NOMO-1 (cell line): ENCODE measurements at regions not wholly inside any gene's neighbourhood (a gene's known extent, or its start where the extent isn't known, plus 50 kb on each side); places are given as distances from the start of the nearest gene placed in this dataset.

Experiments
- DNase-seq, 2 experiments: peaks; one replicate each; lab custom pipeline; 2025; ENCODE audit not compliant: unreplicated experiment in 2 of 2; lab: John Stamatoyannopoulos, UW

DNA sequence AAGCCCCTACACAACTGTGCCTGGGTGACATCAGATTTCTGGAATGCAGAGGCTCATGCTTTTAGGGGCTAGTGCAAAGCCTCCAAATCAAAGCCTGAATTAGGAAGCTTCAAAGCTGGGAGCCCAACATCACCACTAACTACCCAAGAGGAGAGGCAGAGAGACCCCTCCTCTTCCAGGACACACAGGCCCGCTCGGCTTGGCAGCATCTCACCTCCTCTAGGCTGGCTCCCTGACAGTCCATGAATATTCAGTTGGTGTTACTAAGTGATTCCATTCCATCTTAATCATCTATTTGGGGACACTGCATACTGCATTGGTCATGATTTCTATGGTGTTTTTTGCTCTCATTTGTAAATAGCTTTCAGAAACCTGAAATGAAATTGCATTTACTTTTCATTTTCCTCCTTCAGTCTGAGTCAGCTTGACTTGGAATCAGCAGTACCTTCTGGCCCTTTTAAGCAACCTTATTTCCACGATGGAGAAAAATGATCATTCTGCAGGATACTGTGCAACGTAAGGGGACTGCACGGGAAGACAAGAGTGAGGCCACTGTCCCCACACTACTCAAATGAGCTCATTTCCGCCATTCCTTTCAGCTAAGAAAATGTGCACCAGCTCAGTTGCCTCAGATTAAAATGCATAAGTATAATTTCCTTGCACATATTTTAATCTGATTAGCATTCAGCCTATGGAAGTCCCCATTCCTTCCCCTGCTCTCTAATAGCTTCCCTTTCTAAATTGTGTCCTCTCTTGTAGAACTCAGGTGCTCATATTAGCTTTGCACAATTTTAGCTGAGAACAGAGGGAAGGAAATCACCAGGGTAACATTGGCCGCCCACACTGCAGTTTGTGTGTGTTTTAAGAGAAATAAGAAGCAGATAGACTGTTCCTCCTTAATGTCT is 219.9 kb downstream of the RFC3 start:
- DNase-seq: no peak

DNA sequence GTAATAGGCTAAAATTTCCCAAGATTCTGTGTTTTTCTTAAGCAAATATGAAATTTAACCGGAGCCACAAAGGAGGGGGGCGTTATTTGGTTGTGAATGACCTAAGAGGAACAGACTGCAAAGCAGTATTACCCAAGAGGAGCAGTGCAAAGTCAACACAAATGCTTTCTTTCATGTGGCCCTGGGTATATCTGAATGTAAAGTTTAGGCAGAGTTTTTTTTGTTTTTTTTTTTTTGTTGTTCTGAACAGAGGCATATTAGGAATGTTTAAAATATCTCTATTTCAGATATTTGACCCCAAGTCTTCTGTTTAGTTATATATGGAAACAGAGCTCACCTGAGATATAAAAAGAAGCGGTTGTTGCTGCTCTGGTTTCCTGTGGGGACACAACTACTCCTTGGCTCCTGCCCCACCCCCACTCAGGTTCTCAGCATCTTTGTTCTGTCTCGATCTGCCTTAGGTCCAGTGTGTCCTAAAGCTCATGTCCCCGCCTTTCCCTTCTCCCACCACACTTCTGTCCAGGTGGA is 220.7 kb downstream of the RFC3 start:
- DNase-seq: no peak

DNA sequence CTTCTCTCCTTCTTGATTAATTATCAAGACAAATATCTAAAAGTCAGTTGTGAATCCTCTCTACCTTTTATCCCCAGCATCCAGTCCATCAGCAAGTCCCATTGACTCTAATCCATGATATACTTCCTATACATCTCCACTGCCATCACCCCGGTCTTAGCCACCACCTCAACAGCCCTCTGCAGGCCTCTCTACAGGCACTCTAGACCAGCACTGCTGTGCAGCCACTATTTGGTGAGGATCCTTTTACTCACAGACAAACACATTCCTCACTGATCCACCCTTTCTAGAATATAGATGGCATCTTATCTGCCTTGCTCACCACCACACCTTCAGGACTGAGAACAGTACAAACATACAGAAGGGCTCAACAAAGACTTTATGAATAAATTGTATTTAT is 221.7 kb downstream of the RFC3 start:
- no peak for DNase-seq

DNA sequence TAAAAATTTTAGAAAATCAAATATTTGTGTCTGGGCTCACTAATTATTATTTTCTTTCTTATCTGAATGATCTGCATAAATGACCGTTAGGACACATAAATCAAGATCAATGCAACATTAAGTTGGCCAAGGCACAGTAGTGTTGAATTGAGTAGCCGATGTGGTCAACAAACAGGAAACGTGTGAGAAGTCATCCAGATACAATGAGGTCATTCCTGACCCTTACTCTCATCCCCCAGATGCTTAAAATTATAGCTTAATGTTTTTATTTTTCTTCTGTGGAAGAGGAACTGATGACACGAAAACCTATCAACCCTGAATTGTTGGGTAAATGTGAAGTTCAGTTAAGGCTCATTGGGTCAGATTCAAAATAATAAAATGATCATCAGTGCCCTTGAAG is 222.9 kb downstream of the RFC3 start:
- no peak for DNase-seq

DNA sequence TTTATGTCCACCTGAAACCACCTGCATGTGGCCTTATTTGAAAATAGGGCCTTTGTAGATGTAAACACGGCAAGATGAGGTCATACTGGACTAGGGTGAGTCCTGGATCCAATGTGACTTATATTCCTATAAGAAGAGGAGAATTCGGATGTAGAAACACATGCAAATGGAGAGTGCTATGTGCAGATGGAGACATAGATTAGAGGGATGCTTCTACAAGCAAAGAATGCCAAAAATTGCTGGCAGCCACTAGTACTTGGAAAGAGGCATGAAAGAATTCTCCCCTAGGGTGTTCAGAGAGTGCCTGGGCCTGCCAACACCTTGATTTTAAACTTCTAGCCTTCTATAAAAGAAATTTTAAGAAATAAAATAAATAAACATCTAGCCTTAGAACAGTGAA is 226.1 kb downstream of the RFC3 start:
- DNase-seq: no peak

DNA sequence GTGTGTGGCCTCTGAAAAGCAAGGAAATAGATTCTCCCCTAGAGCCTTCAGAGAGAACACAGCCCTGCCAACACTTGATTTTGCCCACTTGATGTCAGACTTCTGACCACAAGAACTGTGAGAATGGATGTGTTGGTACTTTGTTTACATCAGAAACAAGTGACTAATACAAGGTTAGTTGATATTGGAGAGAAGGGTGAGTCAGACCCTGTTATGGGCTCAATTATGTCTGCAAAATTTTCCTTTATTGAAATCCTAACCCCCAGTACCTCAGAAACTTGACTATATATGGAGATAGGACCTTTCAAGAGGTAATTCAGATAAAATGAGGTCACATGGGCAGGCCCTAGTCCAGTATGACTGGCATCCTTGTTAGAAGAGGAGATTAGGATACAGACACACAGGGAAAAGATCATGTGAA is 226.7 kb downstream of the RFC3 start:
- no peak for DNase-seq

DNA sequence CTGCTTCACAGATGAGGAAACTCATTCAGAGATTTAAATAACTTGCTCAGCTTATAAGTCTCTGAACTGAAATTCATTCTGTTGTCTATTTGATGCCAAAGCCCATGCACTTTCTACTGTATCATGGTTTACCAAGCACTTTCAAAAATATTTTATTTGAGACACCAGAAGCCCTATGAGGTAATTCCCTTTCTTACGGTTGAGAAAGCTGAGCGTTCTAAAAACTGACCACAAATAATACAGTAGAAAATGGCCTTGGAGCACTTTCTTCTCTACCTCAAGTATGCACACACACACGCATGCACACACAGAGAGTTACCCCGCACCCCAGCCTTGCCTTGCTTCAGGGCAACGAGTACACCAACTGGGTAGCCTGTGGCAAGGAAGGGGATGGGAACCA is 228.5 kb downstream of the RFC3 start:
- no peak for DNase-seq

DNA sequence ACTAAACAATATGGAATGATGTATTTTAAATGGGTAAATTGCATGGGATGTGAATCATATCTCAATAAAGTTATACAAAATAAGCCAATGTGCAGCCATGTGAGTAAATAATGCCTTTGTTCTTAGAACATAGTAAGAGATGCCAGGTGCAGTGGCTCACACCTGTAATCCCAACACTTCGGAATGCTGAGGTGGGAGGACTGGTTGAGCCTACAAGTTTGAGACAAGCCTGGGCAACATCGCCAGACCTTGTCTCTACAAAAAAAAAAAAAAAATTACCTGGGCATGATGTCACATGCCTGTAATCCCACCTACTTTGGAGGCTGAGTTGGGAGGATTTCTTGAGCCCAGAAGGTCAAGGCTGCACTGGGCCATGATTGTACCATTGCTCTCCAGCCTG is 230.7 kb downstream of the RFC3 start:
- DNase-seq: no peak

DNA sequence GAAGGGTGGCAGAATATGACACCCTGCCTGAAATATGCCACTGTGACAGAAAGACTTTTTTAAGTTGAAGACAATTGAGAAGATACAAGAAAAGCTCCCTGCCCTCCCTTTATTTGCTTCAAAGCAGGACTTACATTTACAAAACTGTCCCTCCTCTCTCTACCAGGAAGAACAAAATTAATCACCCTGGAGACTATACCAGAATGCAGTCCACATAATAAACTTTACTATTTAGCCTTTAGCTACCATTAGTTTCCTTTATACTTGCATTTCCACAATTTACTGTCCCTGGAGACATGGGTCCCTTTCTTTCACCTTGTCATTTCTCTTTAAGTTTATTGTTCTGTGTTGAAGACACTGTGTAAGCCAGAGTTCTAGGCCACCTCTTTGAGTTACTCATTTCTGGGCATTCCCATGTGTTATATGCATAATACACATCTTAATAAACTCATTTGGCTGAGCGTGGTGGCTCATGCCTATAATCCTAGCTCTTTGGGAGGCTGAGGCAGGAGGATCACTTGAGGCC is 238.8 kb downstream of the RFC3 start:
- no peak for DNase-seq

DNA sequence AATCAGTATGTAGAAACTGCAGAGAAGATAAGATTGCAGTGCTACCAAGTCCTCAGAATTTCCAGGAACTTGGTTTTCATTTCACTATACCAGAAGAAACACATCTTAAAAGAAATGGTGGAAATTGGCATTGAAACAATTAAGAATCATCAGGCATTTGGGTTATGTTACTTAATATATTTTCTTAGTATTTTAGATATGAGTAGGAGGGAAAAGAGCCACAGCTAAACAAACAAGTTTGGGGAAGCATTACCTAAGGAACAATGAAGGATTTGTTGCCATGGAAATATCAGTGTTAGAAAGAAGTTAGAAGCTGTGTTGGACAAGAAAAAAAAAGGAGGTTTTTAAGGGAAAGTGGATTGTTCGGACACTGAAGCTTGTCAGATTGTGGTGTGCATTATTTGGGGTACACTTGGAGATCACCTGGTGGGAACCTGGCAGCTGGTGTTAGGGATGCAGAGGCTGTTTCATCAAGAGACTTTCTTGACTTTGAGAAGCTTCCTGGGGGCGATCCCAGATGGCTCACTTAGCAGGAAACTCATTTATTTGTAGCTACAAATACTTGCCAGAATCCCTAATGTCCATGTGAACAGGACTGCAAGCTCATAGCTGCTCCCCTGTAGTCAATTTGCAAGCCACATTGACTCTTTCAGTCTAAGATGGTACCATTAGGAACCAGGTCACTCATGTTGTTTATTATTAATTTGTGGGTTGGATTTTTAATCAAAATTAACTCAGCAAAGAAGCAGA is 246.7 kb downstream of the RFC3 start:
- no peak for DNase-seq

DNA sequence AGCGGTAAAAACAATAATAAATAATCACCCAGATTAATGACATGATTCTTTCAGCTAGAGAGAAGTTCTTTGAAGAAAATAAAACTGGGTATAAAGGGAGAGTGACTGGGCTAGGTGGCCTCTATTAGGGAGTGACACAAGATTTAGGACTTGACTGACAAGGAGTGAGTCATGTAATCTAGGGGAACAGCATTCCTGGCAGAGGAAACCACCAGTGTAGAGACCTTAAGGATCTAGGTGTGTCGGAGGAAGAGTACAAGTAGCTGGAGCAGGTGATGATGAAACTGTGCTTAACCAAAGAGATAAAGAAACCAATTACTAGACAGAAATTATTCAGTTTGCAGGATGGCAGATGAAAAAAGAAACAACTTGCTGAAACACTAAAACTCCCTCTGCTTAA is 248.0 kb downstream of the RFC3 start:
- DNase-seq: no peak

DNA sequence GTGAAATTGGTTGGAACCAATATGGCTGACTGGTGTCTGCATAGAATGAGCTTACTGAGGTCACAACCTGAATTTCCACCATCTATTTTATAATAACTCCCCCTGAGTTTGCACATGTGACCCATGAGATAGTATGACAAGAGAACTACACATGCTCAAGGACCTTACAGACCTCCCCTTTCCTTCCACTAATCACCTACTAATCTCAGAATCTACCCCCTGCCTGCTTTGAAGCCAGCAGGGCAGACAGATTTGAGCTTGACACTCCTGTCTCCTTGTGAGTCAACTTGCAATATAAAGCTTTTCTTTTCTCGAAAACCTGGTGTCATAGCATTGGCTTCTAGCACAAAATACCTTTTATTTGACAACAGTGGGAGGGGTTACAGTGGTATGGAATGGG is 248.4 kb downstream of the RFC3 start:
- no peak for DNase-seq

DNA sequence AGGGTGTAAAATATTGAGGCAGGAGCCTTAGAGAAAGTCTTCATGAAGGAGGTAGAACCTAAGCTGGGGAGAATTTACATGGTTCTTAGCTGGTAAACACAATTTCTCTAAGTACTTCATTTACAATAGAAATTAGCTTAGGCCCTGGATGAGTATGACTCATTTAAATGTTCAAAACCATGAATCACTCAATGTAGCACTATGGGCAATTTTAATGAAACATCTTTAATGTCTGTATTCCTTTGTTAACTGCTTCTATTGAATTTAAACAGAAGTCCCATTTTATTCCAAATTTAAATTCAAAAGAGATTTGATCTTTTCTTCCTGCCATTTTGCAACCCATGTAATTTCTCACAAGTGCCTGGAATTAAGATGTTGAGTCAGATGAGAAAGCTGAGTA is 252.1 kb downstream of the RFC3 start:
- DNase-seq: no peak

DNA sequence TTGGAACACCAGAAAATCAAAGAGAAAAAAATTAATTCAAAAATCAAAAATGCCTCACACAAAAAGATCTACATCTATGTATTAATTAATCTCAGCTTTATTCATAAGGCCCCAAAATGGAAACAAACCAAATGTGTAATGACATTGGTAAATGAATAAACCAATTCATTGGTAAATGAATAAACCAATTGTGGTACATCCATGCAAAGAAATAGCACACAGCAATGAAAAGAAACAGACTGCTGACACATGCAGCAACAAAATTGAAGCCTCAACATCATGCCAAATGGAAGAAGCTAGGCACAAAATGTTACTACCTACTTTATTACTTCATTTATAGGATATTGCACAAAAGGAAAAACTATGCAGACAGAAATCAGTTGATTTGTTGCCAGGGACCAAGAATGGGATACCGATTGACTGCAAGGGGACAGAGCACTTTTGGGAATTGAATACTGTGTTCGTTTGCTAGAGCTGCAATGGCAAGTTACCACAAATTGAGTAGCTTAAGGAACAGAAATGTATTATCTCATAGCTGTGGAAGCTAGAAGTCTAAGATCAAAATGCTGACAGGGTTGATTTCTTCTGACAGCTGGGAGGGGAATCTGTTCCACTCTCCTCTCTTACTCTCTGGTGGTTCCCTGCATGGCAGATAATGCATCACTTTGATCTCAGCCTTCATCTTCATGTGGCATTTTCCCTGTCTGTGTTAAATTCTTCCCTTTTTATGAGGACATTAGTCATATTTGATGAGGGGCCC is 252.8 kb downstream of the RFC3 start:
- no peak for DNase-seq

DNA sequence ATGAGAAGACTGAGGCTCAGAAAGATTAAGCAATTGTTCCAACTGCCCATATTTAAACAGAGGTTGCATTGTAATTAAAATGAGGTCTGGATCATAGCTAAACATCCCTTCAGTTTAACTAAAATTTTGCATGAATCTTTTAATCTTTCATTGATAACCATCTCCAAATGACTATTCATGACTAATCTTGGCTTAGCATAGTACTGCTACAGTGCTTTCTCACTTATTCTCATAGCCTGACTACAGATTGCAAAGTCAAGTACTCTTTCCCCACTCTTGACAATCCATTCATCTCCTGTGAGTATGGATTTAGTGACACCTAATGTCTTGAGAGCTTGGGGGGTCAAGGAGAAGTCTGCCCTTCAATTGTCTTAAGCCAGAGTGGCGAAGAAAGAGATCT is 258.4 kb downstream of the RFC3 start:
- DNase-seq: no peak

DNA sequence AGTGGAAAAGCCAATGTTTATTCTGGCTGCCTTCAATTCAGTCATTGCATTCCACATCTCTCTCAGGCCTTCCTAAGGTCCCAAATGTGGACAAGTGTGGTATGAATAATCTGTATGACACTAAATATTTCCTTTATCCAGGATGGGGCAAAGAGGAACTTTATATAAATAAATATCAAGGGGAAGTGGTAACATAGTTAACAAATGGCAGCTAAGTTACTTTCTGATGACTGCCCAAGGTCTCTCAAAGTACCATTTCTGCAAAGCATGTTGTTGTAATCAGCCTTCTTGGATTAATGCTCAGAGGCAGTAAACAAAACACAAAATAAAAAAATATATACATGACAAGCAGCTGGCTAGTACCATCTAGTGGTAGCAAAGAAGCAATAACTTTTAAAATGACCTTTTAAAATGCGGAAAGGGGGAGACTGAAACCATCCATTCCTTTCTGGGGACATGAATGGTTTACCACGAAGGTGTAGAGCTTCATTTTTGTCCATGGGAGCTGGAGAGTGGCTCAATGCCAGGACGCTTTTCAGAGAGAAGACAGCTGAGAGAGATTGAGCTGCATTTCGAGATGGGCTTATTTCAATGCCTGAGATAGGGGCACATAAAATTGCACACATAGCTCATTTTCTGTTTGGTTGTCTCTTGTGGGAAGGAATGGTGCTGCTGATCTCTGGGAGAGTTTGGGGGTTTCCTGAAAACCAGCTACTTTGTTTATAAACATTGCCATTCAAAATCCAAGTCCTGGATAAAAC is 259.2 kb downstream of the RFC3 start:
- DNase-seq: no peak

DNA sequence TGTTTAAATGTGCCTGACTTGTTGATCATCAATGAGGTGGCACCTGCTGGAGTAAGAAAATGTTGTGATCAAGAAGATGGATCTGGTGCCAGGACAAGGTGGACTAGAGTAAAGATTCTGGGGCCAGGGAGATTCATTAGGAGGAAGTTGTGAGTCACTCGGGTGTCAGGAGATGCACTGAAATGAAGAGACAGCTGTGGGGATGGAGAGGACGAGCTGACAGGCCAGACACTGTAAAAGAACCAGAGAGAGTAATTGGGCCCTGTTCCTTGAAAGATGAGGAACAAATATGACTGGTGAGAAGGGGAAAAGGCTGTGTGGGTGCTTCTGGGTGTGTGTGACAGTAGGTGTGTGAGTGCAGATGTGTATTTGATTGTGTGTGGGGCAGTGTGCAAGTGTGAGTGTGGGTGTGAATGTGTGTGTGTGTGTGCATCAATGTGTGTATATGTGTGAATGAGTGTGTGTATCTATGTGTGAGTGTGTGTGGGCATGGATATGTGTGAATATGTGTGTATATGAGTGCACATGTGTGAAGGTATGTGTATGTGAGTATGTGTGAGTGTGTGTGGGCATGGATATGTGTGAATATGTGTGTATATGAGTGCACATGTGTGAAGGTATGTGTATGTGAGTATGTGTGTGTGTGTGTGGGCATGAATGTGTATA is 260.5 kb downstream of the RFC3 start:
- no peak for DNase-seq

DNA sequence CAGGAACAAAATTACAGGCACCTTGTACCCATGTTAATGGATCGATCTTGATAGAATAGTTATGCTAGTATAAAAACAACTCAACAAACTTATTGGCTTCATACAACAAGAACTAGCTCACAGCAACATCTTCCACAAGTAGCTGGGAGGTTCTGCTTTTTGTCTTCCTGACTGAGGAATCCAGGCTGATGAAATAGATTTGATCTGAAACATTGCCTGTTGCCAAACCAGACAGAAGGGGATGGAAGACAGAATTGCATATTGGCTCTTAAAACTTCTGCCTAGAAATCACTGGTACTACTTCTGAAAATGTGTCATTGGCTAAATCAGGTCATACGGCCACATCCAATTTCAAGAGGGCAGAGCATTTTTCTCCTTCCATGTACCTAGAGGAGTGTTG is 267.3 kb downstream of the RFC3 start:
- DNase-seq: no peak

DNA sequence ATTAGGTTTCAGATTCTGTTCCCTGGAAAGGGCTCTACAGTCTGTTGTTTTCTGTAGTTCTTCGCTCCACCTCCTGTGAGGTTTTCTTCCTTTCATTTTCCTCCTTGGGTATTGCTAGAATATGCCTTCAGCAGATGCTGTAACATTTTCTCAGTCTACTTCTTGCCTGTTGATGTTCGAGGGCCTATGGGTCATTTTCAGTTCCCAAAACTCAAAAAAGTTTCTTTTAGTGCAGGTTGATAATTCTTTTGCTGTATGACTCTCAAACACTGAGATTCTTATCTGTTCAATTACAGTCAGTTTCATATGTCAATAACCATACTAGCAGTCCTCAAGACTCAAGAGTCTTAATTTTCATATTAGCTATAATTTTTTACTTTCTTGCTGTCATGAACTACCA is 268.3 kb downstream of the RFC3 start:
- DNase-seq: no peak

DNA sequence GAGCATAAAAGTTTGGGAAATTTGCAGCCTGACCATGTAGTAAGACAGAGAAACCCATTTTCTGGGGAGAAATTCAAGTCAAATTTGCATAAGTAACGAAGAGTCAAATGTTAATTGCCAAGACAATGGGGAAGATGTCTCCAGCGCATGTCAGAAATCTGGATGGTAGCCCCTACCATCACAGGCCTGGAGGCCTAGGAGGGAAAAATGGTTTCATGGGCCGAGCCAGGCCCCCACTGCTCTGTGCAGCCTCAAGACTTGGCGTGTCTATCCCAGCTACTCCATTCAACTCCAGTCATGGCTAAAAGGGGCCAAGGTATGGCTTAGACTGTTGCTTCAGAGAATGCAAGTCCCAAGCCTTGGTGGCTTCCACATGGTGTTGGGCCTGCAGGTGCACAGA is 269.8 kb downstream of the RFC3 start:
- no peak for DNase-seq
